PFSK-1 (cell line): ENCODE measurements at regions not wholly inside any gene's neighbourhood (a gene's known extent, or its start where the extent isn't known, plus 50 kb on each side); places are given as distances from the start of the nearest gene placed in this dataset.

Experiments
- FOXP2 ChIP-seq: optimal IDR thresholded peaks from 2 replicates; pipeline ENCODE3; 2011; ENCODE audit warnings: borderline replicate concordance, control low read depth, inconsistent platforms; ENCODE audit not compliant: insufficient read depth; ENCODE audit errors: extremely low read length, extremely low read depth
- POLR2AphosphoS5 ChIP-seq: IDR thresholded peaks from 2 replicates; pipeline ENCODE4 v1.6.1; 2012; ENCODE audit warnings: low read depth, mild to moderate bottlenecking, control low read depth, low read length, moderate library complexity
- REST ChIP-seq, 2 experiments: IDR thresholded peaks; 2 replicates each; pipeline versions ENCODE4 v1.6.1 to v1.8.0; 2011 to 2012; ENCODE audit warnings: low read depth in 2 of 2, low read length in 2 of 2, control low read depth in 1 of 2, inconsistent platforms in 1 of 2, mild to moderate bottlenecking in 1 of 2, moderate library complexity in 1 of 2; ENCODE audit not compliant: insufficient read depth in 1 of 2
- SIN3A ChIP-seq: IDR thresholded peaks from 2 replicates; pipeline ENCODE4 v1.6.1; 2012; ENCODE audit warnings: mild to moderate bottlenecking, low read length, moderate library complexity, borderline replicate concordance; ENCODE audit not compliant: insufficient read depth
- TAF1 ChIP-seq: IDR thresholded peaks from 2 replicates; pipeline ENCODE4 v1.6.1; 2012; ENCODE audit warnings: low read length, control low read depth, borderline replicate concordance; ENCODE audit not compliant: insufficient read depth

GRCh38 chr1:80989455-80989854, 811.3 kb upstream of the ADGRL2 start:
- TF ChIP-seq POLR2AphosphoS5 (no peak), FOXP2 (no peak), TAF1 (no peak), REST (IDR thresholded peaks at IDR 0.05; ENCODE audit: insufficient read depth in 1 of 2, low read depth in 2 of 2, low read length in 2 of 2) (no peak), SIN3A (no peak)

- TF ChIP-seq TAF1 (no peak), REST (IDR thresholded peaks at IDR 0.05; ENCODE audit: insufficient read depth in 1 of 2, low read depth in 2 of 2, low read length in 2 of 2) (no peak), SIN3A (no peak), POLR2AphosphoS5 (no peak), FOXP2 (no peak)
Measured at GRCh38 chr1:80988926-80989325, 811.8 kb upstream of the ADGRL2 start.

GRCh38 chr1:80987824-80988223, 812.9 kb upstream of the ADGRL2 start:
- no peak for TF ChIP-seq SIN3A
- no peak for TF ChIP-seq REST (IDR thresholded peaks at IDR 0.05; ENCODE audit: insufficient read depth in 1 of 2, low read depth in 2 of 2, low read length in 2 of 2)
- no peak for TF ChIP-seq POLR2AphosphoS5
- TF ChIP-seq TAF1, result no peak
- TF ChIP-seq FOXP2, result no peak

- TF ChIP-seq SIN3A, result no peak
Measured at GRCh38 chr1:80987106-80987505, 813.6 kb upstream of the ADGRL2 start.

GRCh38 chr1:80982831-80983230, 817.9 kb upstream of the ADGRL2 start:
- TF ChIP-seq TAF1 (no peak), REST (IDR thresholded peaks at IDR 0.05; ENCODE audit: insufficient read depth in 1 of 2, low read depth in 2 of 2, low read length in 2 of 2) (no peak), POLR2AphosphoS5 (no peak), FOXP2 (no peak), SIN3A (no peak)
